Panc1 (cell line): ENCODE measurements at regions not wholly inside any gene's neighbourhood (a gene's known extent, or its start where the extent isn't known, plus 50 kb on each side); places are given as distances from the start of the nearest gene placed in this dataset.

Source experiments
- ATAC-seq: fragments of 200-7000 bp; cut with Tn5 transposase; 2 replicates; pipeline ENCODE4 v1.9.1; 2020; ENCODE audit warnings: mild to moderate bottlenecking, moderate library complexity
- BruUV-seq: library from RNA; stranded (reverse); fragments of 400-500 nt; replicated peaks from 2 replicates; lab custom pipeline; 2021; lab: Mats Ljungman, UMichigan
- CTCF ChIA-PET: fragments of 300-600 bp; sonication (Branson Sonifier 250); formaldehyde crosslinking; loops from one replicate; lab custom pipeline; 2022; ENCODE audit warnings: antibody characterized with exemption; lab: Charles Lee
- POLR2A ChIA-PET: fragments of 300-600 bp; sonication (Branson Sonifier 250); formaldehyde crosslinking; loops from one replicate; lab custom pipeline; 2022; ENCODE audit warnings: antibody characterized with exemption; lab: Charles Lee
- DNase-seq: peaks from one replicate; pipeline ENCODE4 v3.0.0-alpha.2; 2010; ENCODE audit warnings: low read depth, low spot score
- H3K27ac ChIP-seq: 2 replicates; pipeline ENCODE4 v1.5.1; 2011; ENCODE audit warnings: mild to moderate bottlenecking, low read length, inconsistent platforms
- H3K27me3 ChIP-seq: fragments of 200-500 bp; sonication (Bioruptor generic); 2 replicates; pipeline ENCODE4 v1.6.0; 2014; ENCODE audit warnings: low read length, inconsistent platforms; ENCODE audit not compliant: control insufficient read depth, insufficient read depth
- H3K36me3 ChIP-seq: fragments of 200-500 bp; sonication (Bioruptor generic); 2 replicates; pipeline ENCODE4 v1.5.1; 2014; ENCODE audit warnings: inconsistent platforms, mild to moderate bottlenecking, low read length, moderate library complexity; ENCODE audit not compliant: control insufficient read depth, insufficient read depth
- H3K4me1 ChIP-seq: 2 replicates; pipeline ENCODE4 v1.5.1; 2011; ENCODE audit warnings: inconsistent platforms, mild to moderate bottlenecking, low read length, moderate library complexity; ENCODE audit not compliant: control insufficient read depth, insufficient read depth
- H3K4me3 ChIP-seq, 2 experiments: 2 replicates each; pipeline ENCODE4 v1.5.1; 2011 to 2012; ENCODE audit warnings: low read depth in 2 of 2, low read length in 2 of 2, mild to moderate bottlenecking in 2 of 2, inconsistent platforms in 1 of 2, moderate library complexity in 1 of 2
- H3K9me3 ChIP-seq: fragments of 200-500 bp; sonication (Bioruptor generic); 2 replicates; pipeline ENCODE4 v1.5.1; 2014; ENCODE audit warnings: low read depth, mild to moderate bottlenecking, inconsistent platforms, low read length, moderate library complexity; ENCODE audit not compliant: control insufficient read depth, insufficient read depth
- CTCF ChIP-seq: fragments of 450-650 bp; IDR thresholded peaks from 2 replicates; pipeline ENCODE4 v1.5.1; 2017; ENCODE audit warnings: mild to moderate bottlenecking
- POLR2AphosphoS5 ChIP-seq: IDR thresholded peaks from 2 replicates; pipeline ENCODE4 v1.6.1; 2012; ENCODE audit warnings: mild to moderate bottlenecking, low read depth, low read length, moderate library complexity
- REST ChIP-seq, 2 experiments: IDR thresholded peaks; 2 replicates each; pipeline ENCODE4 v1.6.1; 2011 to 2012; ENCODE audit warnings: low read depth in 2 of 2, control low read depth in 1 of 2, low read length in 1 of 2, mild to moderate bottlenecking in 1 of 2, moderate library complexity in 1 of 2; ENCODE audit not compliant: insufficient read depth in 1 of 2
- SIN3A ChIP-seq: IDR thresholded peaks from 2 replicates; pipeline ENCODE4 v1.6.1; 2012; ENCODE audit warnings: low read depth, mild to moderate bottlenecking, low read length, moderate library complexity, borderline replicate concordance; ENCODE audit not compliant: insufficient read depth
- TCF7L2 ChIP-seq: IDR thresholded peaks from 2 replicates; pipeline ENCODE4 v1.6.1; 2011; ENCODE audit warnings: mild to moderate bottlenecking, low read depth, low read length, inconsistent platforms
- in situ Hi-C: cut with HindIII; loops from 2 replicates; pipeline ENCODE4 v1.10.0; 2016; ENCODE audit warnings: low sequenced_read_pairs, low pct_unique_long_range_greater_than_20kb
- intact Hi-C: fragments of 100-400 bp; cut with micrococcal nuclease; formaldehyde crosslinking; loops from one replicate; pipeline ENCODE4 v1.10.0; 2022; ENCODE audit not compliant: unreplicated experiment

DNA sequence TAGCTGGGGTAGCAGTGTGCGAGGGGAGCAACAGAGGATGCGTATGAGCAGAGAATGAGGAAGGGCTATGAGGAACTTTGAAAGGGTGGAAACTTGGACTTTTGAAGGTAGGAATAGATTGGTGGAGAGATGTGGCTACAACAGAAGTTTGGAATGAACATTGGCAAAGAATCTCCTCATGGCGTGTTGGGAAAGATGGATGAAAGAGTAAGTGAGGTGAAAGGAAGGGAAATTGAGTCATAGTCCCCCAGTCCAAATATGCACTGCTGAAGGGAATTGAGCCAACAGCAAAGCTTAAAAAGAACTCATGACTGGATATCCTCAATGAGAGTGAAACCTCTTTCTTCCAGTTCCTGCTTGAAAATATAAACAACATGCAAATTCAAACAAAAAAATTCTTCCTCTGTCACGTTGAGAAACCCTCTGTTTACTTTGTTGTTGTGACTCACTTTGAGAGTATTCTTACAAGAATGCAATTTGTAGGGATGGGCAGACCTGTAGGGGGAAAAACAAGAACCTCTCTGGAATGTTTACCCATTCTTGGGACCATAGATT lies 313.2 kb upstream of the KCNJ16 start:
- Histone ChIP-seq H3K4me3 (no peak overlapping the region), H3K27me3 (no peaks in the 10 kb centered on the region), H3K27ac (no peak overlapping the region), H3K36me3 (no peaks in the 10 kb centered on the region), H3K4me1 (no peaks in the 10 kb centered on the region; the same call in 1 of the 2 replicates), H3K9me3 (no peaks in the 10 kb centered on the region)
- BruUV-seq: no TSS peak
- in situ Hi-C loops (no loop called here), intact Hi-C loops (no loop called here)
- ChIA-PET CTCF (no interaction called here), POLR2A (no interaction called here)
- DNase-seq (peak; percentile 61), ATAC-seq (peak; percentile 88)
- no peak for TF ChIP-seq POLR2AphosphoS5
- TF ChIP-seq CTCF: no peak
- TF ChIP-seq REST (IDR thresholded peaks at IDR 0.05; ENCODE audit: insufficient read depth in 1 of 2, low read depth in 2 of 2, low read length in 1 of 2): no peak
- TF ChIP-seq TCF7L2: no peak
- no peak for TF ChIP-seq SIN3A

DNA sequence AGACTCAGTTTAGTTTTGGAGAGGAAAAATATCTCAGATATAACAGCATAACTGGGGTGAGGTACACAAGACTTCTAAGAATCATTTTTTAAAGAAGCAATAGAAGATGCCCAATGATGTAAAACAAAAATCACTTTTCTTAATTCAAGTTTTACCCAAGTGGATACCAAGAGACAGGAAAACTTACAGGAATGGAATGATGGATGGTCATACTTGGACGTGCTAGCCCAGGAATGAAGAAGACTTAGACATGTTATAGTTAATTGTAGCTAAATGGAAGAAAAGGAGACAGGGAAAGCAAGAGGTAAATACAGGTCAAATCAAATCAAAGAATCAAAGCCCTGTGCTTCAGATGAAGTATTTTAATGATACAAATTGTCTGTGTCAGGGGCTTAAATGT lies 312.7 kb upstream of the KCNJ16 start:
- H3K27me3 ChIP-seq: no peaks in the 10 kb centered on the region
- no peak for TF ChIP-seq POLR2AphosphoS5
- TF ChIP-seq CTCF: no peak
- no peak for TF ChIP-seq SIN3A
- no peak for TF ChIP-seq REST (IDR thresholded peaks at IDR 0.05; ENCODE audit: insufficient read depth in 1 of 2, low read depth in 2 of 2, low read length in 1 of 2)
- no peak for TF ChIP-seq TCF7L2
- ATAC-seq (no peak), DNase-seq (peak; percentile 7)
- no peak overlapping the region for H3K27ac ChIP-seq
- CTCF ChIA-PET: no interaction called here
- no TSS peak for BruUV-seq
- POLR2A ChIA-PET: no interaction called here
- no peak overlapping the region for H3K4me3 ChIP-seq
- H3K9me3 ChIP-seq: no peaks in the 10 kb centered on the region
- no peaks in the 10 kb centered on the region for H3K36me3 ChIP-seq
- in situ Hi-C loops: no loop called here
- H3K4me1 ChIP-seq: no peaks in the 10 kb centered on the region; the same call in 1 of the 2 replicates
- intact Hi-C loops: no loop called here
